Stimulated activated CD4-positive, alpha-beta T cell treated with anti-CD3 and anti-CD28 coated beads, Interleukin-1b, Interleukin-23, amount 100 ng/mL, for 4 hours (primary cell): ENCODE measurements at regions not wholly inside any gene's neighbourhood (a gene's known extent, or its start where the extent isn't known, plus 50 kb on each side); places are given as distances from the start of the nearest gene placed in this dataset.

Experiments used
- DNase-seq, 2 donors: peaks; one replicate each; pipeline ENCODE4 v3.0.0-alpha.2; 2020; ENCODE audit warnings: low read depth in 2 of 2

DNA sequence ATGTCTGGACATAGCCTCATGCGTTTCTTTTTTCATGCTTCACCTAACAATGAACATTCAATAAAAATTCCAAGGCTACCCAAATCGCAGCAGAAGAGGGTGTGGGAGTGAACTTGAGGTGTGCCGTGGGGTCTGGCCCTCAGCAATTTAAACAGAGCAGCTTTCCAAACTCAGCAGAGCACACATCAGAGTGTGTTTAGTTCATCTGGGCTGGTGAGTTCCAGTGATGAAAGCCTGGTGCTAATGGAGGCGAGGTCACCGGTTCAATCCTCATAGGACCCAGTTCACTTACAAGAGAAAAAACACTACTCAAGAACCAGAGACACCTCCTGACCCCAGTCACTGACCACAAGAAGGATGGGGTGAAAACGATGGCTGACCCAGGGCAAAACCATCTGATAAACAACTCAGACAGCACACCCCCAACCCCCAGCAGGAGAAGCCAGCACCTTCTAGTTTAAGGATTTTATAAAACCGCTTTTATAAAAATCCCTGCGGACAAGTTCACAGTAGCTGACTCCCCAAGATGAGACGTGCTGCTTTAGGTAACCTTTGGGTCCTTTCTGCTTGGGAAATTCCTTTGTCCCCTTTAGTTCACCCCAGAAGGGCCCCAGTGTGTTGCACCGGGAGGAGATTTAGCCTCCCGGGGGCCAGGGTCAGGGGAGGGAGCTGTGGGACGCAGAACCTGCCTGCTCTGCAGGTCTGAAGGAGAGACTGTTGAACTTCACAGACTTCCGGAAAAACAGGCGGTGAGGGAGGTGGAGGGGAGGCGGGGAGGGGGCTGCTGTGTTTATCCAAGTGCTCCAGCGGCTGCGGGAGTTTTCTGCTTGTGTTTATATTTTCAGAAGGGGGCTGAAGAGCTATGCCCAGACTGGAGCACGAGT lies 152.7 kb upstream of the SOX11 start:
- no peak for DNase-seq

DNA sequence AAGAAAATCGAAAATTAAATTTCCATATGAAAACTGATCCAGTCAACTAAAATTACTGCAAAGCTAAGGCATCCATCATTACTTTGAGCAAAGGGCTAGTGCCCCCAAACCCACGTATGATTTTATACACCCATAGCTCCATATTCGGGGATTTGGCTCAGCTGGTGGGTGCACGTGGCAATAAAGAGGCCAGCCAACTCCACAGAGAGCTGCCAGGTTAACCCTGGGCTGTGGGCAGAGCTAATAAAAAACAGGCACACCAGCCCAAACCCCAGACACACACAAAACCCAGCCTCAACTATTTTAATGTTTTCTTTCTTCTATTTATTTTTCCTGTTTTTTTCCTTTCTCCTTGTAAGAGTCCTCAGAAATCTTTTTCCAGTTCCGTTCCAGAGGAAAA lies 151.3 kb upstream of the SOX11 start:
- no peak for DNase-seq

DNA sequence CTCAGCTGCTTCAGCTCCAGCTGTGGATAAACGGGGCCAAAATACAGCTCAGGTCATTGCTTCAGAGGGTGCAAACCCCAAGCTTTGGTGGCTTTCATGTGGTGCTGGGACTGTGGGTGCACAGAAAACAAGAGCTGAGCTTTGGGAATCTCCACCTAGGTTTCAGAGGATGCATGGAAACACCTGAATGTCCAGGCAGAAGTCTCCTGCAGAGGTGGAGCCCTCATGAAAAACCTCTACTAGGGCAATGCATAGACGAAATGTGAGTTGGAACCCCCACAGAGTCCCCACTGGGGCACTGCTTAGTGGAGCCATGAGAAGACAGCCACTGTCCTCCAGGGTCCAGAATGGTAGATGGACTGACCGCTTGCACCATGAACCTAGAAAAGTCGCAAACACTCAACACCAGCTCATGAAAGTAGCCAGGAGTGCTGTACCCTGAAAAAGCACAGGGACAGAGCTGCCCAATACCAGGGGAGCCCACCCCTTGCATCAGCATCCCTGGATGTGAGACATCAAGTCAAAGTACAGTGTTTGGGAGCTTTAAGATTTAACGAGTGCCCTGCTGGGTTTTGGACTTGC lies 147.9 kb upstream of the SOX11 start:
- no peak for DNase-seq

DNA sequence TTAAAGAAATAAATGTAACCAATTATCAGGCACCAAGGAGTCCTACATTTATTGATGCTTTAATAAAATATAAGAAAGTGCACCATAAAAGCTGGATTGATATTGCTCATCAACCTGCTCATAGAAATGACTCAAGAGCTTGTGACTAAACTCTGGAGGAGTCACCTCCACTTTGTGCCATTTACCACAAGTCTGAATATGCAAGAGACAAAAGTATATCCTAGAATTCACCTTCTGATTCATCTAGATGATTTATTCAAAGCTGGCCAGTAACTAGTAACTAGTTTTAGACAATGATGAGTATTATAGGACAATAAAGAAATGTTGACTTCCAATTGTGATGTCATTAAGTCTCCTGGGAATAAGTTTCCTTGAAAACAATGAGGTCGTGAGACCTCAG lies 146.0 kb upstream of the SOX11 start:
- no peak for DNase-seq

DNA sequence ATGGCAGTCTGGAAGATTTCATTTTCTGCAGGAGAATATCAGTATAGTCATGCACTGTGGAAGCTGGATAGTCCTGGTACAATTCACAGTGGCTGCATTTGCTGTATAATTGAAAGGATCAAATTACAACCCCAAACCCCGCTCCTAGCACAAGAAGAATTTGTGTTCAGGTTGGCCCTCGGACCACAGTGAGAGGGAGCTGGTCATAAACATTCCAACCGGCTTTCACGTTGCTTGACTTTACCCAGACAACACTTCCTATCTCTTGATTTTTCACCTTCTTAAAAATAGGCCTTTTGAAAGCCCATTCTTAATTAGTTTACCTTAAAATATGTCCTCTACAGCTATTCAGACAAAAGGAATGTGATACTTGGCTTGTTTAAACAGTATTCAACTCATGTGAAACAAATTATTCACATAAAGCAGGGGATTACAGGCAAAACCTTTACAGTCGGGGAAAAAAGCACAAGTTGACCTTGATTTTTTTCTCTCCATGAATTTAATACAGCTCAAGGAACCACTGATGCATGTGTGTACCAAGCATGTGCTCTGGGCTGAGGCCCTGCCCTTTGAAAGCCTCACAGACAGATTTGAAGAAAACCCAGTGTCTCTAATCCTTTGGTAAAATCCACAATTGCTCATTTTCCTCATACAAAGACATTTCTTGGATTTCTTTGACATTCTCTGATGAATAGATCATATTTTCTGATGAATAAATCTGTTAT lies 143.0 kb upstream of the SOX11 start:
- no peak for DNase-seq

DNA sequence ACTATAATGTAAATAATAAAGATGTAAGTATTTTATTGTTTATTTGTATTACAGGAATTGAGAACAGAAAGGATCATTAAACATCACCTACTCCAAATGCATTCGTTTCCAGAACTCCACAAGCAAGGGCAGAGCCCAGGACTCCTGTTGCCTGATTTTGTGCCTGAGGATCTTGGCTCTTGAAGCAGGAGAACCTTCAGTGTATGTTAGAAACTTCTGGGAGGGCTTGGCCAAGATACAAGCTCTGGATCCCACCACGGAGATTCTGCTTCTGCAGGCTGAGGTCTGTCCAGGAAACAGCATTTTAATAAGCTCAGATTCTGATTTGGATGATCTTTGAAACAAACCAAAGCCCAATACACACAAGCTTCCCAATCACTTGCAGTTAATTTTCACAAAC lies 142.4 kb upstream of the SOX11 start:
- DNase-seq: no peak

DNA sequence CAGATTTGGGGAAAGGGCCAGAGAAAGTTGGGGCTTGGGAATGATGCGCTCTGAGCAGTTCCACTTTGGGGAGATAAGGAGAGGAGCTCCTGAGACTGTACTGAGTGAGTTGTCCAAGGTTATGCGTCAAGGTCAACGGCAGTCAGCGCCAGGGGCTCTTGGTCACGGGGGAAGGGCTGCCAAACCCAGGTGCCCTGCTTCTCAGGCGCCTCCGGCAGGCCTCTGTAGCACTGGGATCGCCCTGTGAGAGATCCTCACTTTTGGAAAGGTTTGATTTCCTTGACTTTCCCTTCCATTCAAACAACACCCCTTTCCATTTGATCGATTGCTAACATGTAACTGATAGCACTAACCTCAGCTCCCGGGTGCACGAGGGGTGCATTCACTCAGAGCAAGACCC lies 136.5 kb upstream of the SOX11 start:
- DNase-seq: no peak

DNA sequence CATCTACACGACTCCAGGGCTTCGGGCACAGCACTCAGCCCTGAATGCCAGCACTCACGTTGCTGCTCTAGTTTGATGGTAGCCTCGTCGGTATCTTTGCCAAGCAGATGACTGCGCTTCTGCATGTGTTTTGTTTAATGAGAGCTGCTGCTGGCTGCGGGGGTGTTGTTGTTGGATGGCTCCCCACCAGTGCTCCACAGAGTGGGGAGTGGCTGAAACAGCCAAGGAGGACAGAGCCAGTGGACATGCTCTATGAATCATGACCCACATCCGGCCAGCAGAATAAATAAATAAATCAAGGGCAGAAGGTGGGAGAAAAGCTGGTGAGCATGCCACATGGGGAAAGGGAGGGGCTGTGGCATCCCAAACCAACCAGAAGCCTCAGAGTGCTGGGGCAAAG lies 131.2 kb upstream of the SOX11 start:
- no peak for DNase-seq

DNA sequence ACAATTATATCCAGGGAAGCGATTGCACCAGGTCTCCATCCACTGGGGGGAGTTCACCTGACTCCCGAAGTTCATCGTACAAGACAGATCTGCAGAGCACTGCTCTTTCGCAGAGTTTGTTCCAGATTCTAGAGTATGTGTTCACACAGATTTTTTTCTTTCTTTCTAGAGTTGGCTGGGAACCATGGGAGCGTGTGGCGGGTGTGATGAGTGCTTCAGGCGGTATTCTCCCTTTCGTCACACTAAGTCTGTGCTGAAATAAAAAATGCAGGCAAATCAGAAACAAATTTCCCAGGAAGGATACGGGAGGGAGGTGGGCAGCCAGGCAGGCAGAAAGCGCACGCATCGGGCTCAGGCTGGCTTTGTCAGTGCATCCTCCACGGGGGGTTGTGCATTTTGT lies 129.8 kb upstream of the SOX11 start:
- no peak for DNase-seq

DNA sequence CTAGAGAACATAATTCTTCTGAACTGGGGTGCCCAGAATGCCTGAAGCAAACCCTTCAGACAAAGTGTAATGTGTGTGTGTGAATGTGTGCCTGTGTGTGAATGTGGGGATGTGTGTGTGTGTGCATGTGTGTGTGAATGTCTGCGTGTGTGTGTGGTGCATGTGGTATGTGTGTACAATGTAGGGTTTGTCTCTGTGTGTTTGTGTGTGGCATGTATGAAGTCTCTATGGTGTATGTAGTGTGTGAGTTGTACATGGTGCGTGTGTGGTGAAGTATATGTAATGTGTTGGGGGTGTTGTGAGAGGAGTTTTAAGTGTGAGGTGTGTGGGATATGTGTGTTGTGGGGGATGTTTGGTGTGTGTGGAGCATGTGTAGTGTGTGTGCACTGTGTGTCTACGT lies 129.3 kb upstream of the SOX11 start:
- DNase-seq: no peak

DNA sequence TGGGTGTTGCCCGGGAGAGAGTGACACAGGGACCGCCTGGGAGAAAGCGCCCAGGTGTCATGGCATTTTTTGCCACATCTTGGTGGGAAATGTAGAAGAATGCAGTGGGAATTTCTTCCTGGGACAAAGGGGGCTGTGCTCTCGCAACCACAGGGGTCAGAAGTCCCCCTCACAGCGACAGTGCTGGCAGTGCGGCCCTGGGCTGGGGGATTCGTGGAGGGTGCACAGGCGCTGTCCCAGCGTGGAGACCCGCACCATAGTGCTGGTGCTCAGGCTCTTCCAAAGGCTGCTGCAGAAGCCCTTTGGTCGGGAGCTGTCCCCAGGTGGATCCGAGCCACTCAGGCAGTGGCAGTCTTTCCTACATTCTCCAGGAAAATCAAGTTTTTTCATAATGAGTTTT lies 128.8 kb upstream of the SOX11 start:
- DNase-seq: no peak

DNA sequence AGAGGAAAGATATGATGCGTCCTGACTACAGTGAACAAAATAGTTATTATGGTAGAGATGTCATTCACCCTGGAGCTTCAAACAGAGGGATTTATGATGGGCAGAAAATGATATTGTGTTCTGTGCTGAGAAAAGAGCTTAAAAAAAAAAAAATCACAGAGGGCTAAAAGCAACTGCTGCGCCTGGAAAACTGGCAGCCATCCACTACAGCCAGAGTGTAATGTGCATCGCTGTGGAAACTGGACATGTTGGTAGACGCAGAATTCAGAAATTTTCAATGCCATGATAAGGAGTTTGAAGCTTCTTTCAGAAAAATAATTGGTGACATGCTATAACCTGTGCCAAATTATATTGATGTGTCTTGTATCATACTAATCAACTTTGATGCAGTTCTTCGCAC lies 122.9 kb upstream of the SOX11 start:
- no peak for DNase-seq

DNA sequence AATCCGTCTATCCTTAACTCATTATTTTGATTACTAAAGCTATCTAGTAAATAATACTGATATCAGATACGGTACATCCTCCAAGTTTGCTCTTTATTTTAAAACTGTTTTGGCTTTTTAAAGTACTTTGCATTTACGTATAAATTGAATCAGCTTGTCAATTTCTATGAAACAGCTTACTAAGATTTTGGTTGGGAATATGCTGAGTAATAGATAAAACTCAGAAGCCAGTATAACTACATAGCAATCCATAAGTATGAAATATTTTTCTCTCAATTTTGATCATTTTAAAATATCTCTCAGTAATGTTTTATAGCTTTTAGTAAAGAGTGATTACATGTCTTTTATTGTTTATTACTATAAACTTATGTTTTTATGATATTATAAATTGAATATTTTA lies 116.2 kb upstream of the SOX11 start:
- no peak for DNase-seq

DNA sequence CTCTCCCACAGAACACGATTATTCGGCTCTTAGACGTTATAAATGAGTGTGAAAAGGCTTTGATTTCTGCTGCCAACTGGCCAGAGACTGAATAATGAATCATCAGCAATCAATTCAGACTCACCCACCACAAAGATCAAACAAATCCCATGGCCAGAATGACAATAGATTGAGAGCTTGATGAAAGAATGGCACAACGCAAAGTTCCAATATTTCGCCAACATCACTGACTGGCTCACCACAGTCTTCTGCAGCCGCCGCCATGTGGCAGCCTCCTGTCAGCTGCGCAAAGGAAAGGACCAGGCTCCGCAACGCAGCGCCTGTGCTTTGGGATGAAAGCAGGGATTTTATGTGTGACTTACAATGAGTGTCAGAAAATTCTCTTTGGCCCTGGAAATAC lies 104.4 kb upstream of the SOX11 start:
- DNase-seq: no peak

DNA sequence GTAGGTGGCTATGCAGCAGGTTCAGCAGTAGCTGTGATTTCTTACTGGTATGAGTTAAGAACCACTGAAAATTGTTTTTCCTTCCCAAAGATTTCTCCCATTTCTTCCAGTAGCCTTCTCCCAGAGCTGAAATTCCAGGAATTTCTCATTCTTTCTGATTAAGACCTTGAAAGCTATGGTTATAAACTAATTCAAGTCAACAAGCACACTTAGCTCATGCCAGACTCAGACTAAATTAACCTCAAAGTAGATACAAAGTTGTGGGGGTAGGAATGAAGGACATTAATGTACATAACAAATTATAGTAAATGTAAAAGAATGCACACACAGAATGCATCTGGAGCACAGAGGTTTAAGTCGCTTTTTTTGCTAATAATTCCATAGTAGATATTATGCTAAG lies 103.6 kb upstream of the SOX11 start:
- no peak for DNase-seq

DNA sequence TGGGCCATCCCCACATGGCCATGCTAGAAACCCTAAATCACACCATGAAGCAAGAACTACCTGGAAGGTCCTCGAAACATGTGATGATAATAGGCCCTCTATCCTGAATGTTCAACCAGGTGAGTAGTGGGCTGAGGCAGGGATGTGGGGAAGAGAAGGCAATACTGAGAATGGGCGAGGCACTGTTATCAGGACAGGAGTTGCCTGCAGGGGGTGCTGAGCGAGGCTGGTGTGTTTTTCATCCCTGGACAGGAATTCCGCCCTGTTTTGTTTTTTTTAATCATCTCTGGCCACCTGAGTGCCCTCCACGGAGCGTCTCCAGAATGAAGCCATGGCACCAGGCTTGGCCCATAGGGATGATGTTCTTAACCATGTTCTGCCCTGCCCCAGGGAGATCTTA lies 103.0 kb upstream of the SOX11 start:
- DNase-seq: no peak

DNA sequence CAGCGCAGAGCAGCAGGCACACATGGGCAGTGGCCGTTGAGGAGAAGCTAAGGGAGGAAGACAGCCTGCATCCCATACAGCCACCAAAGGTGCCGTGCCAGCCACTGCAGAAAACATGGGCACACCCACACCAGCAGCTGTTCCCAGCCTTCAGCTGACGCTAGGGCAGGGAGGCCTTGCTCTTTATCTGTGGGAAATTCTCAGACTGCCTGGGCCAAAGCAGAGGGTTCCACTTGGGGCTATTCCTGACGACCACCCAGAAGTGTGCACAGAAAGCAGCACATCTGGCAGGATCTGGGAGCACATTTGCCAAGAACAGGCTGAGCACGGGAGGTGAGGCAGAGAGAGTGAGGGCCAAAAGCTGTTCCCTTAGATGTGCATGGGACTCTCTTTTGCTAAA lies 101.3 kb upstream of the SOX11 start:
- DNase-seq: no peak

DNA sequence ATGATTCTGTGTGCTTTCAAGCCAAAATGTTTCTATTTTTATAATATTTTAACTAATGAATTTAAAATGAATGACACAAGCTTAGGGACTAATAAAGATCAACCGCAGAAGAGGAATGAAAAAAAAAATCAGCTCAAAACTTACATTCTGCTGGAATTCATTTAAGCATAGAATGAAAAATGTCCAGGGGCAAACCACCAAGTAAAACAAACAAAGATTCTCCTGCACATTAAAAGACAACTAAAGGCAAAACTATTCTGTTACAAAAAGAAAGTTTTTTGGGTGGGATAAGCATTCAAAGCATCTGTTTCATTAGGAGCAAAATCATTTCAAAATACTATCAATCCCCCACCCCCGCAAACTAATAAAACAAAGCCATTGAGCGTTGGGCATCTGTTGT lies 99.3 kb upstream of the SOX11 start:
- no peak for DNase-seq

DNA sequence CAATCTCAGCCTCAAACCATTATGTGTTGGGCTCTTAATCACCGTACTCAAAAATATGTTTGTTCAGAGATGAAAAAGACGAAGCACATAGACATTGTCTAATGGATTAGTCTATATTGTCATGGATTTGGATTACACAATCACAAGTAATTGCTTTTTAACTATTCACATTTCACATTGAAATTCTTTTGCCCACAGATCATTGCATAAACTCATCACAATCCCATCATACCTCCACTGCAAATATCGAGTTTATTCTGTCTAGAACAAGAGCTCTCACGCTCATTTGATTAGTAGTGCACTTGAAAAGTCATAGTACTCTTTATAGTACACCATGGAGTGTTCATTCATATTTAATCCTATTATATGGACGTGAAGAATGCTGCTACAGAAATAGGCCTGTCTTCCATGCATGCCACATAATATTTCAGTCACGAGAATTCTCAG lies 97.9 kb upstream of the SOX11 start:
- no peak for DNase-seq

DNA sequence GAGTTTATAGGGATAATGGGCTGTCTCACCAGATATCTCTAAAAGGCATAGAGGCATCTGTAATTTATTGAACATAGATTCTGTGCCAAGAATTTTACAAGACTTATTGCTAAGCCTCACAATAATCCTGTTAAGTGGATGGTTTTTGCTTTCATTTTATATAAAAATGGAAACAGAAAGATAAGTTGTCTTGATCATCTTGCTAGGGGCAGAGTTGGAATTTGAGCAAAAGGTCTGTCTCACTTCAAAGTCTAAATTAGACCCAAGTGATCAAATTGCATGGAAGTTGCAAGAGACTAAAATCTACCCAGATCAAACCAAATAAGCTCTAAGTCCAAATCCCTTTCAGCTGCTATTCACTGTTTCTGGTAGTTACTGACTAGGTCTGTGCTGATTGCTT lies 95.3 kb upstream of the SOX11 start:
- DNase-seq: no peak

DNA sequence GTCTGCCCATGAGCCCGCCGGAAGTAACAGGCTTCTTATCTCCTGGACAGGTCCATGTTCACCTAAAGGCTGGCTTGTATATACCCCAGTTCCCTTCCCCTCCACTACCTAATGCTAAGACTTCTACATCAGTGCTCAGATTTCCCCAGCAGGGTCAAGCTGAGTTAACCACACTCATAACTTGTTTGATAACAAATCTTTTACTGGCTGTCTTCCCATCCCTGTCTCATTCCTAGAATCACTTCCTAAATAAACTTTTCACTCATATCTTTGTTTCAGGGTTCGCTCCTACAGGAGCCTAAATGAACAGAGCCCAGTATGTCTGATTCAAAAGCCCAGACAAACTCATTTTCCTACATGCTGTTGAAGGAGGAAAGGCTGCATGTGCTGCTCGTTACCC lies 94.0 kb upstream of the SOX11 start:
- no peak for DNase-seq

DNA sequence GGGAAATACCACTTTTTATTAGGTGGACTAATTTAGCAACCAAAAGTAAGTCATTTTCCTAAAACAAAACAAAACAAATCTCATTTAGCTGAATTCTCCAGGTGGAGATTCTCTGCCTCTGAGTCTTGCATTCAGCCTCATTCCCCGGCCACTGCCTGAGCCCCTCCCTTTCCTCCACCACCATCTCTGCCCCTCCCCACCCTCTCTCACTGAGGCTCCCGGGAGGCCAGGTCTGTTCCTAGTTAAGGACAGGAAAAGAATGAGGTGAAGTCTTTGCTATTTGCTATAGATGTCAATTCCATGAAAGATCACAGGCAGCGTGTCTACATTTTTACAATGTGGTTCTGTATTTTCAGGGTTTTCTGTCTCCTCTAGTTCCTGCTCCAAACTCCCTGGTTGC lies 83.0 kb upstream of the SOX11 start:
- DNase-seq: no peak

DNA sequence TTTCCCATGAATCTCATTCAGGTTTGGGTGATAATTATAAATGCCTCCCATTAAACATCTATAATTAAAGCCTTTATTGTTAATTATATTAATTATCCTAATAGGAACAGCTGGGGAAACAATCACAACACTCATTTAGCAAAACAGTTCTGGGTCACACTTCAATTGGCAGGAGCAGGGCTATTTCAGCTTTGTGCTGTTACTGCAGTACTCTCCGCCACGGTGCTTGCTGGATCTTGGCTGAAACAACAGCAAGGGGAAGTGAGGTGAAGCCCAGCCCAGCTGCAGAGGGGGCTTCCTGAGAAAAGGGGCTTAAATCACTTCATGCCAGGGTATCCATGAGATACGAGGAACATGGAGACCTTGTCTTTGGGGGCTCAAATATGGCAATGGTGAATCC lies 79.5 kb upstream of the SOX11 start:
- no peak for DNase-seq
